LoVo (cell line): ENCODE measurements at regions not wholly inside any gene's neighbourhood (a gene's known extent, or its start where the extent isn't known, plus 50 kb on each side); places are given as distances from the start of the nearest gene placed in this dataset.
"Not testable (repeated sequence)": the region's sequence is repeated elsewhere in the genome, so short reads cannot be mapped to it uniquely, and the experiment has no call there.

Experiments used
- DNase-seq: peaks from one replicate; pipeline ENCODE4 v3.0.0-alpha.2; 2016; ENCODE audit warnings: low spot score

DNA sequence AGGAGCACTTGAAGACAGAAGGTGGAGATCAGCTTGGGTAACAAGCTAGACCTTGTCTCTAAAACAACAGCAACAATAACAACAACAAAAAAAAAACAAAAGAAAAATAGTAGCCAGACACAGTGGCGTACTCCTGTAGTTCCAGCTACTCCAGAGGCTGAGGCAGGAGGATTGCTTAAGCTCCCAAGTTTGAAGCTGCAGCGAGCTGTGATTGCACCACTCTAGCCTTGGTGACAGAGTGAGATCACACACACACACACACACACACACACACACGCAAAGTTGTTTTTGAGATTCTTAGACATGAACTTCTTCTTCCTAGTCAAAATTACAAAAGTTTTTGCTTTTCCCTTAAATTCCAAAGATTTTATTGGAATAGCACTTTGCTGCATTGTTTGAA is 93.0 kb upstream of the IGSF10 start:
- no peak for DNase-seq

DNA sequence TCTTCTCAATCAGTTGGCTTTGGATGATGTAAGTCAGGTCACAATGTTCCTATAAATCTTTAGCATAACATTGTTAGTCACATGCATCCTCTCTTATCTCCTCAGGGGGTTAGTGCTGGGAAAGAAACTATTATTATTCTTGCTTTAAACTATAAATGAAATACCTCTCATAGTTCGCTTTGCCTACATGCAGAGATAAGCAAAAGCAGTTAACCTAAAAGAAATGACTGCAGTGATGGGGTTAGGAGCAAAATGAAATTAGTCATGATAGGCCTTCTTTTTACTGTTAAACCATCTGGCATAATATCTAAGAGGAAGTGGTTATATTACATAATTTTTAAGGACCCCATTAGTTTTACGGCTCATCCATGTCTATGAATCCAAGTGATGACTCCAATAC is 91.7 kb upstream of the IGSF10 start:
- DNase-seq, result no peak

DNA sequence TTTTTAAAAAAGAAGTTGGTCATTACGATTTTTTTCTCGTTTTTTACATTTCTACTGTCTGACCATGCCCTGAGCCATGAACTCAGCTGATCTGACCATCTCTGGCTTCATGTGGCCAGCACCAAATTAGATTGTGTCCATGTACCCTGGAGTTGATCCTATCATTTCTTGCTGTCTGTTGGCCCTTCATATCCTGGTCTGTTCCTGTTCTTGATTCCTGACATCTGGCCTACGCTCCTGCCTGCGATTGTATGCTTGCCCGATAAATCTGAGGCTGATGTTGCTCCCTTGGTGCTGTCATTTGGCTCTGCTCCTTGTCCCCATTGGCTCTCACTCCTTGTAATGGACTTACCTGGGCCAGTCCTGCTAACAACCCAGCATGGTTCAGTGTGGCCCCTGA is 89.8 kb upstream of the IGSF10 start:
- no peak for DNase-seq

DNA sequence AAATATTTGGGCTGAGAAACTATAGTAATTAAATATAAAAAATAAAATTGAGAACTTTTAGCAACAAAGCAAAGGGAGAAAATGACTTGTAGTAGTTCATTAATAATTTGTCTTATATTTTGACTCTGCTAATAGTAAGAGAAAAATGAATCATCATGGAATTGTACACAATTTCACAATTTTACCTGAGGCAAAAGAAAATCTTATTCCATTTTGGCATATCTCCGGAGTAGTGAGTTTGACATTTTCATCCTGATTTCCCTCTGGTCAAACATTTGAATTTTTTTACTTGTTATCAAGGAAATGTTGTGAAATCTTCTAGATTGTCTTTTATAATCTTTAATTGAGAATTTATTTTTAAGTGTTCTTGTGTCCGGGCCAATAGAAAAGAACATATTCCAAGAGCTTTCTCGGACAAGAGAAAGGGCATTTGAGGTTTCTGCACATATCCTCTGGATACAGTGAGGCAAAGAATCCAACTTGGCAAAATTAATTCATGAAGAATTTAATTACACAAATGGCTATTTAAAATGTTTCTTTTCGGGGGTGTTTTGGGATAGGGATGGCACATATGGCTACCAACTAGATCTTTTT is 89.3 kb upstream of the IGSF10 start:
- no peak for DNase-seq

DNA sequence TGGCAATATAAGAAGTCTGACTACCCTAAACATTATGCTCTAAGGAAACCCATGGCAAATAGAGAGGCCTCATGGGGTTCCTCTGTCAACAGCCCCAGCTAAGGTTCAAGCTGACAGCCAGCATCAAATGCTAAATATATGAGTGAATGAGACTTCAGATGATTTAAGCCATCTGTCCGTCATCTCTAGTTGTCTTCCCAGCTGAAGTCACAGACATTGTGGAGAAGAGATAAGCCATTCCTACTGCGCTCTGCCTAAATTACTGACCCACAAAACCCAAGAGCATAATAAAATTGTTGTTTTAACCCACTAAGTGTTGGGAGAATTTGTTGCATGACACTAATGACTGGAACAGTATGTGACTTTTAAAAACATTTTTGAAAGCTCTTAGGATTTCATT is 87.3 kb upstream of the IGSF10 start:
- no peak for DNase-seq

DNA sequence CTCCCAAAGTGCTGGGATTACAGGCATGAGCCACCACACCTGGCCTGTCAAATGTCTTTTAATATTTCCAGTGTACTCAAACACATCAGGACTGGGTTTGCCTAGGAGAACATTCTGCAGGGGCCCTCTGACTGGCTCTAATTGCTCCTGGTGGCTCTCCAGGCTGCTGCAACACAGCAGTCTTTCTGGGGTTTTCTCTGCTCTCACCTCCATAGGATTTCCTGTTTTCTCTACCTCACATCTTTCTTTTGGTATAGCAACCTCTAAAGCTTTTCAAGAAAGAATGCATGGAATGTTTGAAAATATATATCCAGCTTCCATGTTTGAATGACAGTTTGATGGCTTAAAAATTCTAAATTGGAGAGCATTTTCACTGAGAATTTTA is 83.3 kb upstream of the IGSF10 start:
- DNase-seq, result no peak

DNA sequence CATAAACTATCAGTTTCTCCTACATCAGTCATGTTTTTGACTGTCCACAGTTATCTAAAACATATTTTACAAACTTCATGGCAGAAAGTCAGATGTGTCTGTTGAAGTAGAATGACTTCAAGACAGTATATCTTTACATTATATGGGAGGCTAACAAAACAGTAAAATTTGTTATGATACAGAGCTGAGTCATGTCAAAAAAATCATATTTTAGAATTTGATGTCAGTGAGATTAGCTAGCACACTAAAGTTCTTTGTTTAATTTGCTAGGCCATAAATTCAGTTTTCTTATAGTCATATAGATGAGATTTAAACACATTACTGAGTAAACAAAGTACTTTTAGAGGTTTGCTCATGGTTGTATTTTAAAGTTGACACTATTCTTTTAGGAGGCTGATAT is 80.3 kb upstream of the IGSF10 start:
- DNase-seq, result no peak

DNA sequence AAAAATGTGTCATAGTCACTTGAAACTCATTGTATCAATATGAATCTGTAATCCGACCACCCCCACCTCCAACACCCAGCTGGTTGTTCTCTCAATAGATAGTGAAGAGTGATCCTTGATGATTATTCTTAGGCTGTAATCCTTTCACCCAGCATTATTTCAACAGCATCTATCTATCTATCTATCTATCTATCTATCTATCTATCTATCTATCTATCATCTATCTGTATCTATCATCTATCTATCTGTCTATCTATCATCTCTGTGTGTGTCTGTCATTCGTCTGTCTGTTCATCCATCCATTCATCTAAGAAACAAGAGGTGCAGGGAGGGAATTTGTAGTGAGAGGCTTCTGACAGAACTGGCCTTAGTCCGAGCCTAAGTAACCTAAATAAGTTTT is 78.7 kb upstream of the IGSF10 start:
- no peak for DNase-seq

DNA sequence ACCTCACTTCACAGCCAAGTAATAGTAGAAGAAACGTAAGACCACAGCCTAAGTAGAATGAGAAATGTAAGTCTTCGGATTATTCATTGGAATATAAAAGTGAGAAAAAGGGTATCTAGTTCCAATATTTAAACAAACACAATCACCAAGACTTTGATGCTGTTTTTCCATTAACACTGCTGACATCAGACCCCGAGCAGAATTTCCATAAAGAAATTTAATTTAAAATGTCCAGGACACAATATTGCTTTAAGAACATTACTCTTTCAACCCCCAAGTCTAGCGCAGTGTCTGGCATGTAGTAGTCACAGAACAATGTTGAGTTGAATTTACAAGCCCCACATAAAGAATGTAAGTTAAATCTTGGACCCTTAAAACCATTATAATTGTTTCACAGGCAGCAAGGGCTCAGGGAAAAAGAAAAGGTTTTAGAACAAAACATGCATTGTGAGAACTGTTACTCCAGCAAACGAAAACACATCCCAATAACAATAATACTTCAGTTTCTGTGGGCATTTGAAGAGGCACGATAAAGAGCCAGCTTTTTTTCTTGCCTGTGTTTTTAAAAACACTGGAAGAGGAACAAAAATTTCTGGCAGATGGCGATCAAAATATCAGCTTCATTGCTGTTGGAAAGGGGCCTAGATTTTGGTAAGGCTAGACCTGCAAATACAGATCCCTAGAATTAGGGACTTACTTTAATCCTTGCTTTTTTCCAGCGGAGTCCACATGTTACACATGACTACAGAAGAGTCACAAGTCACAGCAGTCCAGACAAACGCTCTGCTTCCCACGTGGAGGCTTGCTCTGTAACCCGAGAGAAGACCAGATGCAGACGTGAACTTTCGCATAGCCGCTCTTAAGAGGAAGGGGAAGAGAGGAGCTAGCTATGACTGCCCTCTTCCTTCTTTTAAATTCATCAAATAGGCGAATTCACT is 77.9 kb upstream of the IGSF10 start:
- no peak for DNase-seq

DNA sequence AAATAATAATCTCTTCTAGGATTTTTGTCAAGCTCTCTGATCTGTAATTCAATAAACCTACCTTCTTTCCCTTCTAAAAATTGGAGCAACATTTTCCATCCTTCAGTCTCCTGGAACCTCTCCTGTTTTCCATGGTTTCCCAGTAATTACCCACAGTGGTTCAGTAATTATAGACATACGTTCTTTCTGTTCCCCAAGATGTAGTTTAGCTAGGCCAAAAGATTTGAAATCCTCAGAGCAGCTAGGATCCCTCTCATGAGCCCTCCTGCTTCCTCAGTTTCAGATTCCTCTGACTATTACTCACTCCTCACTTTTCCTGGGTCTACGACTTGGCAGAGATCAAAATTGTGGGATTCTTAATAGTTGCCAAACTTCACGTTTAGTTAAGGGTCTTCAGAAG is 76.9 kb upstream of the IGSF10 start:
- DNase-seq, result no peak

DNA sequence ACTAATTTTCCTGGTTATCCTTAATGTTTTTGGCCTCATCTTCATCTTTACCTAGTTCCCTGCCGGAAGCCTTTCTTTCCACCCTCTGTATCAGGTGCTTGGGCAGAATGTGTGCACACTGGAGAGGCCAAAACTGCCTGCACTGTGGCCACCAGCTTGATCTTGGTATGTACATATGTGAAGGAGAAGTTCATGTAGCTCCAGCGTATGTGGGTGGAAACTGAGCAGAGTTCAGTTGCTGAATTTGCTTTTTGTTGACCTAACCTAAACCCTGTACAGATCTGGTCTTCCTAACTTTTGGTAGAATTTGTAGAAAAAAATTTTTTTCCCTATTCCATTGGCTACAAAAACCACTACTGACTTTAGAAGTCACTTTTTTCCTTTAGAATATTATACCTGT is 65.9 kb upstream of the IGSF10 start:
- no peak for DNase-seq

DNA sequence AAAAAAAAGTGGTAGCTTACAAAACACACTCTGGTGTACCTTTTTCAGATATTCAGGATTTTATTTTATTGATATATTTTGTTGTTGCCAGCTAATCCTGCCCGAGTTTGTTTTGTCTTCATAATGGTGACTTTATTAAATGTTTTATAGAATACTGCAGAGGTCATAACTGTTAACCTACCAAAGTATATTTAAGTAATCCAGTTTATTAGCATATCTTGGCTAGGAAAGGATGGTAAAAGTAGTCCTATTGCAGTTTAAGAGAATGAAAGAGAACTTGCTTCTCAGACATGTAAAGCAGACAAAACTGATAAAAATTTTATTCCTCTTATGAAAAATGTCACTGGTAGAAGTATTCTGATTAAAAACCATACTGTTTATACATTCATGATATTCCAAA is 59.2 kb upstream of the IGSF10 start:
- DNase-seq, result no peak

DNA sequence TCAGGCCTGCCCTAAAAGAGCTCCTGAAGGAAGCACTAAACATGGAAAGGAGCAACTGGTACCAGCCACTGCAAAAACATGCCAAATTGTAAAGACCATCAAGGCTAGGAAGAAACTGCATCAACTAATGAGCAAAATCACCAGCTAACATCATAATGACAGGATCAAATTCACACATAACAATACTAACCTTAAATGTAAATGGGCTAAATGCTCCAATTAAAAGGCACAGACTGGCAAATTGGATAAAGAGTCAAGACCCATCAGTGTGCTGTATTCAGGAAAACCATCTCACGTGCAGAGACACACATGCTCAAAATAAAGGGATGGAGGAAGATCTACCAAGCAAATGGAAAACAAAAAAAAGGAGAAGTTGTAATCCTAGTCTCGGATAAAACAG is 50.6 kb upstream of the IGSF10 start:
- not testable (repeated sequence) for DNase-seq
